ENCODE measurements at regions not wholly inside any gene's neighbourhood (a gene's known extent, or its start where the extent isn't known, plus 50 kb on each side); places are given as distances from the start of the nearest gene placed in this dataset.

GRCh38 chr9:102867488-102867887 lies 127.6 kb upstream of the CYLC2 start:
- Histone ChIP-seq H3K4me1 (no peaks in the 10 kb centered on the region), H3K4me3 (ENCODE audit: low read depth, low read length) (no peak overlapping the region), H3K27me3 (no peaks in the 10 kb centered on the region), H3K9me3 (no peaks in the 10 kb centered on the region), H3K36me3 (no peaks in the 10 kb centered on the region)
- no peak for TF ChIP-seq CTCF (IDR thresholded peaks at IDR 0.05; ENCODE audit: low read depth, low read length)
- no peak for DNase-seq

- no peaks in the 10 kb centered on the region for H3K27me3 ChIP-seq
- H3K9me3 ChIP-seq = no peaks in the 10 kb centered on the region
- TF ChIP-seq CTCF (IDR thresholded peaks at IDR 0.05; ENCODE audit: low read depth, low read length) = no peak
- H3K36me3 ChIP-seq = no peaks in the 10 kb centered on the region
- no peaks in the 10 kb centered on the region for H3K4me1 ChIP-seq
- H3K4me3 ChIP-seq (ENCODE audit: low read depth, low read length) = no peak overlapping the region
- DNase-seq = no peak
Measured at GRCh38 chr9:102862478-102862877, 132.7 kb upstream of the CYLC2 start.

GRCh38 chr9:102855641-102856040 lies 139.5 kb upstream of the CYLC2 start:
- H3K4me3 ChIP-seq (ENCODE audit: low read depth, low read length) = no peak overlapping the region
- no peaks in the 10 kb centered on the region for H3K9me3 ChIP-seq
- no peak for DNase-seq
- no peaks in the 10 kb centered on the region for H3K27me3 ChIP-seq
- no peaks in the 10 kb centered on the region for H3K36me3 ChIP-seq
- TF ChIP-seq CTCF (IDR thresholded peaks at IDR 0.05; ENCODE audit: low read depth, low read length) = no peak
- no peaks in the 10 kb centered on the region for H3K4me1 ChIP-seq

GRCh38 chr9:102845827-102846371 lies 149.2 kb upstream of the CYLC2 start:
- no peak for TF ChIP-seq CTCF (IDR thresholded peaks at IDR 0.05; ENCODE audit: low read depth, low read length)

GRCh38 chr9:102844716-102845115 lies 150.4 kb upstream of the CYLC2 start:
- H3K9me3 ChIP-seq = no peaks in the 10 kb centered on the region
- H3K27me3 ChIP-seq = no peaks in the 10 kb centered on the region
- TF ChIP-seq CTCF (IDR thresholded peaks at IDR 0.05; ENCODE audit: low read depth, low read length) = no peak
- H3K4me1 ChIP-seq = no peaks in the 10 kb centered on the region
- no peak overlapping the region for H3K4me3 ChIP-seq (ENCODE audit: low read depth, low read length)
- no peaks in the 10 kb centered on the region for H3K36me3 ChIP-seq
- DNase-seq = no peak

More at GRCh38 chr9:102845827-102846371, 149.2 kb upstream of the CYLC2 start:
- Histone ChIP-seq H3K4me1 (no peaks in the 10 kb centered on the region), H3K9me3 (no peaks in the 10 kb centered on the region), H3K4me3 (ENCODE audit: low read depth, low read length) (no peak overlapping the region), H3K36me3 (no peaks in the 10 kb centered on the region), H3K27me3 (no peaks in the 10 kb centered on the region)
- no peak for DNase-seq

GRCh38 chr9:102842423-102842822 lies 152.7 kb upstream of the CYLC2 start:
- Histone ChIP-seq H3K27me3 (no peaks in the 10 kb centered on the region), H3K36me3 (no peaks in the 10 kb centered on the region), H3K4me3 (ENCODE audit: low read depth, low read length) (no peak overlapping the region), H3K4me1 (no peaks in the 10 kb centered on the region), H3K9me3 (no peaks in the 10 kb centered on the region)
- no peak for TF ChIP-seq CTCF (IDR thresholded peaks at IDR 0.05; ENCODE audit: low read depth, low read length)
- DNase-seq = no peak

Measured in BE2C (cell line).